Activated naive CD4-positive, alpha-beta T cell treated with anti-CD3 and anti-CD28 coated beads, Interleukin-2, amount 50 U/mL, for 72 hours (primary cell): ENCODE measurements at regions not wholly inside any gene's neighbourhood (a gene's known extent, or its start where the extent isn't known, plus 50 kb on each side); places are given as distances from the start of the nearest gene placed in this dataset.

Experiments
- ATAC-seq, 2 donors: fragments of 150-1000 bp; cut with Tn5 transposase; 2 replicates each; pipeline ENCODE4 v1.10.0; 2021; ENCODE audit warnings: mild to moderate bottlenecking in 2 of 2, moderate library complexity in 2 of 2
- DNase-seq, 2 donors: peaks; one replicate each; pipeline ENCODE4 v3.0.0; 2021 to 2022; ENCODE audit warnings: low spot score in 2 of 2
- H3K27ac Mint-ChIP-seq, 2 donors: one replicate each; pipeline ENCODE4 v1.8.0; 2022; ENCODE audit warnings: mild to moderate bottlenecking in 2 of 2, mixed read lengths in 2 of 2
- H3K36me3 Mint-ChIP-seq, 2 donors: one replicate each; pipeline ENCODE4 v1.8.0; 2022; ENCODE audit warnings: mixed read lengths in 2 of 2
- H3K9me3 Mint-ChIP-seq, 2 donors: one replicate each; pipeline ENCODE4 v1.8.0; 2022; ENCODE audit warnings: mixed read lengths in 2 of 2

DNA sequence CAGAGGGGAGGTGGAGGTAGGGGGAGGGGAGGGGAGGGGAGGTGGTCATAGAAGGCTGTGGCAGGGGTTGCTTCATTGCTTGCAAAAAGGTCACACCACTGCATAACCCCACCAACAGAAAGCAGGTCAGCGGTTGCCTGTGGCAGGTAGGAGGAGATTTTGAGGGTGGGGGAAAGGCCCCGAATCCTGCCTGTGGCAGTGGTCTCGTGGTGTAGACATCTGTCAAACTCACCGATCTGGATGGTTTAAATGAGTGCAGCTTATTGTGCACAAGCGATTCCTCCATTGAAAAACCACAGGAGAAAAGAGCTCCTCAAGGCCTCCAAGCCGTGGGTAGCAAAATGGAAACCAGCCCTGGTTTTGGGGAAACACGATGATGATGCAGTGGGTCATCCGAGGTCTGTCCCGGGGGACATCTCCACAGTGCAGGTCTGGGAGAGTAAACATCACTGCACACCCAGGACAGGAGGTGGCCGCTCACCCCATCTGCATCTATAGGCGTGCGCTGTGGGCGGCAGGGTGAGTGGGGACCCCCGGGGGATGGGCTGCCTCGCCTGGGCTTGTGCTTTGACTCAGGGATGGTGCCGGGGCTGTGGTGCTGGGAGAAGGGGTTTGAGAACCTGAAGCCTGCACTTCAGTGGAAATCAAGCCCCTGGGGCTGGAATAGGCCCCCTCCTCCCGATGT, 112.3 kb downstream of the CRYAA start:
- no peak overlapping the region for H3K27ac Mint-ChIP-seq
- no peaks in the 10 kb centered on the region for H3K36me3 Mint-ChIP-seq
- H3K9me3 Mint-ChIP-seq = no peaks in the 10 kb centered on the region
- DNase-seq = no peak
- peak in 1 of 2 donors; percentile 38 for ATAC-seq

DNA sequence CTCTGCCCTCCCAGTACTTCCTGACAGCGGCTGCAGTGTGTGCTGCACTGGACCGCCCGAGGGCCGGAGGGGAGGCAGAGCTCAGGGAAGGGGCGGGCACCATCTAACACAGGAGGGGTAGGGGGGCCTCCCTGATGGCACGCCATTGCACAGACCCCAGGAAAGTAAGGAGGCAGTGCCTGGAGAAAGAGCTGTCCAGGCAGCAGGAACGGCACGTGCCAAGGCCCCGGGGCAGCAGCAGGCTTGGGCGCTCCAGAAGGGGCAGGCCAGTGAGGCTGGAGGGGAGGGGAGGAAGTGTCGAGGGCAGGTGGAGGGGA, 110.7 kb downstream of the CRYAA start:
- H3K27ac Mint-ChIP-seq = no peak overlapping the region
- H3K9me3 Mint-ChIP-seq = no peaks in the 10 kb centered on the region
- ATAC-seq (no peak), DNase-seq (no peak)
- no peaks in the 10 kb centered on the region for H3K36me3 Mint-ChIP-seq

DNA sequence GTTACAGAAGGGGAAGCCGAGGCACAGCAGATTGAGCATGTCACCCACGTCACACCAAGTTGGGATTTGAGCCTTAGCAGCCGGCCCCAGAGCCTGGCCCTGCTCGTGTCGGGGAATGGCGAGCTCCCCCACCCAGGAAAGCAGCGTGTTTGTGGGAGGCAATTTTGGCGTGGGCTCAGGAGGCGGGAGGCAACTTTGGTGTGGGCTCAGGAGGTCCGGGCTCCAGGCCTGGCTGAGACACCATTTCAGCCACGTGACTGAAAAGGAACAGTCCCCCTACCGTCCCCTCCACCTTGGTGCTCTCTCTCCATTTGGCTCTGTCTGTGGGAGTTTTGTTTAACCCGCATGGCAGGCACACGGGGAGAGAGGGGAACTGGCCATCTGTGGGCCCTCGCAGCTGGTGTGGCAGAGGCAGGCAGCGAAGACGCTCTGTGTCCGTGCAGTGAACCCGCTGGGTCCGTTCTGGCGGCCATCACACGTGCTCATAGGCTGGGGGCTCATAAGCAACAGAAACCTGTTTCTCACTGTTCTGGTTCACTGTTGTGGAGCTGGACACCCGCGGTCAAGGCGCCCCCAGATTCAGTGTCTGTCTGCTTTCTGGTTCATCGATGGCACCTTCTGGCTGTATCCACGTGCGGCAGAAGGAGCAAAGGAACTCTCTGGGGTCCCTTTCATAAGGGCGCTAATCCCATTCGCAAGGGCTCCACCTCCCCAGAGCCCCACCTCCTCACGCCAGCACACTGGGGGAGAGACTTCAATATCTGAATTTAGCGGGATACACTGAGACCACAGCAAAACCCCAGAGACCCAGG, 110.2 kb downstream of the CRYAA start:
- no peaks in the 10 kb centered on the region for H3K9me3 Mint-ChIP-seq
- ATAC-seq (no peak), DNase-seq (no peak)
- H3K36me3 Mint-ChIP-seq = no peaks in the 10 kb centered on the region
- no peak overlapping the region for H3K27ac Mint-ChIP-seq

DNA sequence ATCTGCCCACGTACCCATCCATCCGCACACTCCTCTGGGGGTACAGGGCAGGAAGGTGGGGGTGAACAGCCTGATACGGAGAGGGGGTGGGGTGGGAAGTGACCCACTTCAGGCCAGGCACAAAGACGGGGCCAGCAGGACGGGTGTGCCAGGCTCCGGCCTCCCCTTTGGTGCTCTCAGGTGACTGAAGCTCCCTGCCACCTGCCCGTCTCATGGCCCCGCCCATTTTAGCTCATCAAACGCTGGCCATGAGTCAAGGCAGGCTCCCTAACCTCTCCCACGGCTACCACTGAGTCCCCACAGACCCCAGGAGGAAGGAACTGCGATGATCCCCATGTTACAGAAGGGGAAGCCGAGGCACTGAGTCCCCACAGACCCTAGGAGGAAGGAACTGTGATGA, 109.6 kb downstream of the CRYAA start:
- Mint-ChIP-seq H3K9me3 (no peaks in the 10 kb centered on the region), H3K27ac (no peak overlapping the region), H3K36me3 (no peaks in the 10 kb centered on the region)
- ATAC-seq (no peak), DNase-seq (no peak)

- no peaks in the 10 kb centered on the region for H3K36me3 Mint-ChIP-seq
- DNase-seq (no peak), ATAC-seq (no peak)
- no peaks in the 10 kb centered on the region for H3K9me3 Mint-ChIP-seq
- no peak overlapping the region for H3K27ac Mint-ChIP-seq
Observed at GRCh38 chr21:43277481-43278351, 108.9 kb downstream of the CRYAA start.

DNA sequence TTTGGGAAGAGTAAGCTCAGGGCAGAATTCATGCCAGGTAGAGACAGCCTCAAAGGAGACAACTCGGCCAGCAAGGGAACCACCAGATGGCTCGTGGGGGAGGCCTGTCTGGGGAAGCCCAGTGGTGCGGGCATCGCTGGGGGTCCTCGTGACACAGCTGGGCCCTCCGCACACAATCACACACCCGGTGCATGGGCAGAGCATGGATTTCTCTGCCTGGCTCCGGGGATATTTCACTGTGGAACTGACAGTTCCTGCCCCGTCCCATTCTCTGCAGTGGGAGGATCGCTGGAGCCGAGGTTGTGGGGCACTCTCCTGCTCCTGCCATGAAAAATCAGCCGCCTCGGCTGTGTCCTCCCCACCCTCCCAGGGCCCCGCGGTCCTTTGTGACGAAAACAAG, 108.0 kb downstream of the CRYAA start:
- no peak for DNase-seq
- ATAC-seq = peak in 1 of 2 donors; percentile 5
- Mint-ChIP-seq H3K9me3 (no peaks in the 10 kb centered on the region), H3K36me3 (no peaks in the 10 kb centered on the region), H3K27ac (no peak overlapping the region)

DNA sequence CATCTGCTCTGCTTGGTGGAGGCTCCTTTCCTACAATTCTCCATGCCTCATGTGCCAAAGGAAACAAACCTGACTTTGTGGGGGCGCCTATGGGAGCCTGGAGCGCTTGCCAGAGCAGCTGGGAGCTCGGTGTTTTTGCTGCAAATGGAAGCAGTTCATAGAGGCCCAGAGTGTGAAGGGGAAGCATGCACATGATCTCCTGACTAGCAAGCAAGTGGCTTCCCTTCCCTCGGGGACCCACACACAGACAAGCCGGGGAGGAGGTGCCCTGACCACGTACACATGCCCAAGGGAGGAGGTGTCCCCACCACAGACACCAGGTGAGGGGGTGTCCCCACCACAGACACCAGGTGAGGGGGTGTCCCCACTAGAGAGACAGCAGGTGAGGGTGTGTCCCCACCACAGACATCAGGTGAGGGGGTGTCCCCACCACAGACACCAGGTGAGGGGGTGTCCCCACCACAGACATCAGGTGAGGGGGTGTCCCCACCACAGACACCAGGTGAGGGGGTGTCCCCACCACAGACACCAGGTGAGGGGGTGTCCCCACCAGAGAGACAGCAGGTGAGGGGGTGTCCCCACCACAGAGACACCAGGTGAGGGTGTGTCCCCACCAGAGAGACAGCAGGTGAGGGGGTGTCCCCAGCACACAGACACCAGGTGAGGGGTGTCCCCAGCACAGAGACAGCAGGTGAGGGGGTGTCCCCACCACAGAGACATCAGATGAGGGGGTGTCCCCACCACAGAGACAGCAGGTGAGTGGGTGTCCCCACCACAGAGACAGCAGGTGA, 106.8 kb downstream of the CRYAA start:
- ATAC-seq (peak in 1 of 2 donors; percentile 85), DNase-seq (peak in 1 of 2 donors; percentile 71)
- Mint-ChIP-seq H3K27ac (no peak overlapping the region), H3K36me3 (no peaks in the 10 kb centered on the region), H3K9me3 (no peaks in the 10 kb centered on the region)

- no peak for DNase-seq
- H3K27ac Mint-ChIP-seq = no peak overlapping the region
- H3K9me3 Mint-ChIP-seq = no peaks in the 10 kb centered on the region
- no peaks in the 10 kb centered on the region for H3K36me3 Mint-ChIP-seq
- no peak for ATAC-seq
Observed at GRCh38 chr21:43274946-43275310, 106.1 kb downstream of the CRYAA start.

- Mint-ChIP-seq H3K27ac (no peak overlapping the region), H3K36me3 (no peaks in the 10 kb centered on the region), H3K9me3 (no peaks in the 10 kb centered on the region)
- DNase-seq (no peak), ATAC-seq (no peak)
Observed at GRCh38 chr21:43274022-43274945, 105.5 kb downstream of the CRYAA start.

DNA sequence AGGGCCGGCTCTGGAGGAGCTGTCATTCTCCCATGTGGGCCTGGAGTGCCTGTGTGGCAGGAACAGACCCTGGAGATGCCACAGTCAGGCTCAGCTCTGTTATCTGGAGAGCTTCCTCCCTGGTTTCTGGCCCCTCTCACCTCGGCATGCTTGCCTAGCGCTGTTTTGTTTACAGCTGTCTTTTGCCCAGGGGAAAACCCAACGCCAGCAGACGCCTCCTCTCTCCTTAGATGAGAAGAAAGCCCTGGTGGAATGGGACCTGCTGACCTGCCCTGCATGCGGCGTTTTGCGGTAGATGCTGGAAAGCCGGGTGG, 104.9 kb downstream of the CRYAA start:
- H3K9me3 Mint-ChIP-seq = no peaks in the 10 kb centered on the region
- ATAC-seq (no peak), DNase-seq (no peak)
- H3K36me3 Mint-ChIP-seq = no peaks in the 10 kb centered on the region
- no peak overlapping the region for H3K27ac Mint-ChIP-seq

GRCh38 chr21:43273016-43273707, 104.4 kb downstream of the CRYAA start:
- ATAC-seq = no peak
- no peaks in the 10 kb centered on the region for H3K36me3 Mint-ChIP-seq
- no peak for DNase-seq
- no peaks in the 10 kb centered on the region for H3K9me3 Mint-ChIP-seq
- no peak overlapping the region for H3K27ac Mint-ChIP-seq

- DNase-seq = no peak
- Mint-ChIP-seq H3K27ac (no peak overlapping the region), H3K36me3 (no peaks in the 10 kb centered on the region), H3K9me3 (no peaks in the 10 kb centered on the region)
- no peak for ATAC-seq
Observed at GRCh38 chr21:43272591-43272990, 103.8 kb downstream of the CRYAA start.

GRCh38 chr21:43271452-43272020, 102.7 kb downstream of the CRYAA start:
- H3K27ac Mint-ChIP-seq = no peak overlapping the region
- no peak for ATAC-seq
- H3K9me3 Mint-ChIP-seq = no peaks in the 10 kb centered on the region

GRCh38 chr21:43270800-43271301, 102.0 kb downstream of the CRYAA start:
- no peak overlapping the region for H3K27ac Mint-ChIP-seq
- DNase-seq (no peak), ATAC-seq (no peak)
- H3K9me3 Mint-ChIP-seq = no peaks in the 10 kb centered on the region
- no peaks in the 10 kb centered on the region for H3K36me3 Mint-ChIP-seq

More at GRCh38 chr21:43271452-43272020, 102.7 kb downstream of the CRYAA start:
- DNase-seq = no peak
- no peaks in the 10 kb centered on the region for H3K36me3 Mint-ChIP-seq
